ENCODE measurements at regions not wholly inside any gene's neighbourhood (a gene's known extent, or its start where the extent isn't known, plus 50 kb on each side); places are given as distances from the start of the nearest gene placed in this dataset.

DNA sequence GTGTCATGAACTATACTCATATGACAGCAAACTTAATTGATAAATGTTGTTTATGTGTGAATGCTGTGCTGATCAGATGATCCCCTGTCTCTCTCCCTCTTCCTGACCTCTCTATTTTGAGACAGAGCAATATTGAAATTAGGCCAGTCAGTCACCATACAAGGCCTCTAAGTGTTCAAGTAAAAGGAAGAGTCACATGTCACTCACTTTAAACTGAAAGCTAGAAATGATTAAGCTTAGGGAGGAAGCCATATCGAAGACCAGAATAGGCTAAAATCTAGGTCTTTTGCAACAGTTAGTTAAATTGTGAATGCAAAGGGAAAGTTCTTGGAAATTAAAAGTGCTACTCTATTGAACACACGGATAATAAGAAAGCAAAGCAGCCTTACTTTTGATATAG, 498.6 kb downstream of the ZPLD1 start:
- TF ChIP-seq POLR2A (IDR thresholded peaks at IDR 0.05; ENCODE audit: low read depth), result no peak
- TF ChIP-seq, protein P1, sequence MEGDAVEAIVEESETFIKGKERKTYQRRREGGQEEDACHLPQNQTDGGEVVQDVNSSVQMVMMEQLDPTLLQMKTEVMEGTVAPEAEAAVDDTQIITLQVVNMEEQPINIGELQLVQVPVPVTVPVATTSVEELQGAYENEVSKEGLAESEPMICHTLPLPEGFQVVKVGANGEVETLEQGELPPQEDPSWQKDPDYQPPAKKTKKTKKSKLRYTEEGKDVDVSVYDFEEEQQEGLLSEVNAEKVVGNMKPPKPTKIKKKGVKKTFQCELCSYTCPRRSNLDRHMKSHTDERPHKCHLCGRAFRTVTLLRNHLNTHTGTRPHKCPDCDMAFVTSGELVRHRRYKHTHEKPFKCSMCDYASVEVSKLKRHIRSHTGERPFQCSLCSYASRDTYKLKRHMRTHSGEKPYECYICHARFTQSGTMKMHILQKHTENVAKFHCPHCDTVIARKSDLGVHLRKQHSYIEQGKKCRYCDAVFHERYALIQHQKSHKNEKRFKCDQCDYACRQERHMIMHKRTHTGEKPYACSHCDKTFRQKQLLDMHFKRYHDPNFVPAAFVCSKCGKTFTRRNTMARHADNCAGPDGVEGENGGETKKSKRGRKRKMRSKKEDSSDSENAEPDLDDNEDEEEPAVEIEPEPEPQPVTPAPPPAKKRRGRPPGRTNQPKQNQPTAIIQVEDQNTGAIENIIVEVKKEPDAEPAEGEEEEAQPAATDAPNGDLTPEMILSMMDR (IDR thresholded peaks at IDR 0.05), result no peak
- TF ChIP-seq POLR2AphosphoS5 (IDR thresholded peaks at IDR 0.05), result no peak
- TF ChIP-seq EP300 (IDR thresholded peaks at IDR 0.05), result no peak
